Progenitor cell of endocrine pancreas (in vitro differentiated cells): ENCODE measurements at regions not wholly inside any gene's neighbourhood (a gene's known extent, or its start where the extent isn't known, plus 50 kb on each side); places are given as distances from the start of the nearest gene placed in this dataset.

Experiments used
- DNase-seq: peaks from one replicate; pipeline ENCODE4 v3.0.0; 2021; ENCODE audit warnings: low spot score; ENCODE audit not compliant: unreplicated experiment
- H3K27ac Mint-ChIP-seq: 2 replicates; pipeline ENCODE4 v1.8.0; 2021; ENCODE audit warnings: mild to moderate bottlenecking, moderate library complexity, mixed read lengths
- H3K27me3 Mint-ChIP-seq: 2 replicates; pipeline ENCODE4 v1.8.0; 2021; ENCODE audit warnings: mixed read lengths
- H3K36me3 Mint-ChIP-seq: 2 replicates; pipeline ENCODE4 v1.8.0; 2022; ENCODE audit warnings: mixed read lengths; ENCODE audit not compliant: insufficient read depth
- H3K4me1 Mint-ChIP-seq: 2 replicates; pipeline ENCODE4 v1.8.0; 2021; ENCODE audit warnings: low read depth, mixed read lengths
- H3K4me3 Mint-ChIP-seq: 2 replicates; pipeline ENCODE4 v1.8.0; 2021; ENCODE audit warnings: low read depth, mild to moderate bottlenecking, moderate library complexity, mixed read lengths
- H3K9me3 Mint-ChIP-seq: 2 replicates; pipeline ENCODE4 v1.8.0; 2021; ENCODE audit warnings: low read depth, mixed read lengths
- TF ChIP-seq, protein P1 (sequence below): fragments of 200-600 bp; sonication (generic); IDR thresholded peaks from one replicate; pipeline ENCODE4 v1.5.0; 2021; ENCODE audit warnings: antibody characterized with exemption, mild to moderate bottlenecking; ENCODE audit not compliant: unreplicated experiment

DNA sequence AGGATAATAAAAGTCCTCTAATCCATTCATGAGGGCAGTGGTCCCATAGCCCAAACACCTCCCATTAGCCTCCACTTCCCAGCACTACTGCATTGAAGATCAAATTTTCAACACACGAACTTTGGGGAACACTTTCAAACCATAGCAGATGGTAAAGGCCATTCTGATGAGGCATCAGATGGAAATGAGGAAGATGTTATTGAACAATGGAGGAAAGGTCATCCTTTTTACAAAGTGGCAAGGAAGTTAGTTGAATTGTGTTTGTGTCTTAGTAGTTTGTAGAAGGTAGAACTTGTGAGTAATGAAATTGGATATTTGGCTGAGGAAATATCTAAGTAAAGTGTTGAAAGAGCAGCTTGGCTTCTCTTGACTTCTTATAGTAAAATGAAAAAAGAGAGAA lies 93.3 kb upstream of the NLRP1 start:
- TF ChIP-seq, protein P1, sequence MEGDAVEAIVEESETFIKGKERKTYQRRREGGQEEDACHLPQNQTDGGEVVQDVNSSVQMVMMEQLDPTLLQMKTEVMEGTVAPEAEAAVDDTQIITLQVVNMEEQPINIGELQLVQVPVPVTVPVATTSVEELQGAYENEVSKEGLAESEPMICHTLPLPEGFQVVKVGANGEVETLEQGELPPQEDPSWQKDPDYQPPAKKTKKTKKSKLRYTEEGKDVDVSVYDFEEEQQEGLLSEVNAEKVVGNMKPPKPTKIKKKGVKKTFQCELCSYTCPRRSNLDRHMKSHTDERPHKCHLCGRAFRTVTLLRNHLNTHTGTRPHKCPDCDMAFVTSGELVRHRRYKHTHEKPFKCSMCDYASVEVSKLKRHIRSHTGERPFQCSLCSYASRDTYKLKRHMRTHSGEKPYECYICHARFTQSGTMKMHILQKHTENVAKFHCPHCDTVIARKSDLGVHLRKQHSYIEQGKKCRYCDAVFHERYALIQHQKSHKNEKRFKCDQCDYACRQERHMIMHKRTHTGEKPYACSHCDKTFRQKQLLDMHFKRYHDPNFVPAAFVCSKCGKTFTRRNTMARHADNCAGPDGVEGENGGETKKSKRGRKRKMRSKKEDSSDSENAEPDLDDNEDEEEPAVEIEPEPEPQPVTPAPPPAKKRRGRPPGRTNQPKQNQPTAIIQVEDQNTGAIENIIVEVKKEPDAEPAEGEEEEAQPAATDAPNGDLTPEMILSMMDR = no peak
- H3K9me3 Mint-ChIP-seq = no peaks in the 10 kb centered on the region
- H3K4me3 Mint-ChIP-seq = no peak overlapping the region
- no peaks in the 10 kb centered on the region for H3K36me3 Mint-ChIP-seq
- H3K27me3 Mint-ChIP-seq = peaks cover 33% of the 10 kb centered on the region
- DNase-seq = no peak
- no peak overlapping the region for H3K27ac Mint-ChIP-seq
- H3K4me1 Mint-ChIP-seq = no peaks in the 10 kb centered on the region

GRCh38 chr17:5678171-5678570 lies 93.9 kb upstream of the NLRP1 start:
- TF ChIP-seq, protein P1 = no peak
- Mint-ChIP-seq H3K27me3 (peaks cover 32% of the 10 kb centered on the region), H3K27ac (no peak overlapping the region), H3K4me1 (peaks cover 3% of the 10 kb centered on the region), H3K4me3 (no peak overlapping the region), H3K9me3 (no peaks in the 10 kb centered on the region), H3K36me3 (no peaks in the 10 kb centered on the region)
- DNase-seq = no peak

DNA sequence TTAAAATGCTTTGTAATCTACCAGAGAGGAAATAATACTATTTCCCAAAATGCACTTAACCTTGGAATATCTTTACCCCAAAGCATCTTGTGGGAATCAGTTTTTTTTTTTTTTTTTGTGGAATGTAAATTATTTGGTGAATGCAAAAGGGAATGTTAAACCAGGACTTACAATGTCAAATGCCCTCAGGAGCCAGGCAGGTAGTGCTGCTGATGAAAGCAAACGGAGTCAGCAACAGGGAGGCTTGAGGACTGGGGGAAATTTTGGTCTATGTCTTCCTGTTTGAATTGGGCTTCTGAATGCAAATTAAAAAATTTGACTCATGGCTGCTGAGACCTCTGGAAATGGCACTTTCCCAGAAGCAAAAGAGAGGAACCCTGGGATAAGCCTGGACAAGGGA lies 96.5 kb upstream of the NLRP1 start:
- Mint-ChIP-seq H3K4me1 (peaks cover 5% of the 10 kb centered on the region), H3K27ac (peak overlapping the region; percentile 76), H3K27me3 (peaks cover 31% of the 10 kb centered on the region), H3K9me3 (no peaks in the 10 kb centered on the region), H3K4me3 (no peak overlapping the region), H3K36me3 (no peaks in the 10 kb centered on the region)
- no peak for DNase-seq
- TF ChIP-seq, protein P1 = no peak

DNA sequence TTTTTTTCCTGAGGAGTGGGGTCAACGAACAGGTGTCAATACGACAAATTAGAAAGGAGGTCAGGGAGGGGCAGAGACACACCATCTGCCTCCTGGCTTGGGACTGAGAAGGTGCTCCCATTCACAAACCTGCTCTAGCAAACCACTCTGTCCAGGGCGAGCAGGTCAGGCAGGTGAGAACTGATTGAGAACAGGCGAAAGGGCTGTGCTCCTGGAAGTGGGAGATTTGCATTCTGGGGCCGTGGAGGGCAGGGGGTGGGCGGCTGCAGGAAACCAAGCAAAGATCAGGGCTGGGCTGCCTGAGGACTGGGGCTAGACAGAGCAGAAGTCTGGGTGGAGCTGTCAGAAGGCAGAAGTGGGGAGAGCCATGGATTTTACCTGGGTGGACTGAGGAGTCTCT lies 98.9 kb upstream of the NLRP1 start:
- no peaks in the 10 kb centered on the region for H3K9me3 Mint-ChIP-seq
- no peaks in the 10 kb centered on the region for H3K36me3 Mint-ChIP-seq
- peak overlapping the region; percentile 35 for H3K27ac Mint-ChIP-seq
- TF ChIP-seq, protein P1 = no peak
- no peak overlapping the region for H3K4me3 Mint-ChIP-seq
- DNase-seq = no peak
- peaks cover 12% of the 10 kb centered on the region for H3K27me3 Mint-ChIP-seq
- peaks cover 5% of the 10 kb centered on the region for H3K4me1 Mint-ChIP-seq

DNA sequence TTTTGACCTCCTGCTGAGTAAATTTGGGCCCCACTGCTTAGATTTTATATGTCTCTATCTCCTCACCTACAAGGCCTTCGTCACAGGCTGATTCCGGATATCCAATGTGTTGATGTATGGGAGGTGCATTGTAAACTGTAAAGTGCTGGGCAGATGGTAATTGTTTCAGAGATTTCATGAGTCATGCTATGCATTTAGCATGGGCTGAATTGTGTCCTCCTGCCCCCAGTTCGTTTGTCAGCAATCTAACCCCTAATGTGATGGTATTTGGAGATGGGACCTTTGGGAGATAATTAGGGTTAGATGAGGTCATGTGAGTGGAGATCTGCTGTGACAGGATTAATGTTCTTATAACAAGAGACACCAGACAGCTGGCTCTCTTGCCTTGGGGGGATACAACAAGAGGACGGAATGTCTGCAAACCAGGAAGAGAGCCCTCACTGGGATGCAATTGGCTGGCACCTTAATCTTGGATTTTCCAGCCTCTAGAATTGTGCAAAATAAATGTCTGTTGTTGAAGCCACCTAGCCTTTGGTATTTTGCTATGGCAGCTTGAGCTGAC lies 101.8 kb upstream of the NLRP1 start:
- H3K9me3 Mint-ChIP-seq = no peaks in the 10 kb centered on the region
- no peak for DNase-seq
- H3K27me3 Mint-ChIP-seq = peaks cover 10% of the 10 kb centered on the region
- TF ChIP-seq, protein P1 = no peak
- H3K4me3 Mint-ChIP-seq = no peak overlapping the region
- no peak overlapping the region for H3K27ac Mint-ChIP-seq
- peaks cover 5% of the 10 kb centered on the region for H3K4me1 Mint-ChIP-seq
- H3K36me3 Mint-ChIP-seq = no peaks in the 10 kb centered on the region
